Type B pancreatic cell (in vitro differentiated cells): ENCODE measurements at regions not wholly inside any gene's neighbourhood (a gene's known extent, or its start where the extent isn't known, plus 50 kb on each side); places are given as distances from the start of the nearest gene placed in this dataset.

Experiments
- DNase-seq: peaks from one replicate; pipeline ENCODE4 v3.0.0; 2021; ENCODE audit warnings: mixed read lengths; ENCODE audit not compliant: unreplicated experiment; ENCODE audit errors: extremely low spot score
- H3K27ac Mint-ChIP-seq: 2 replicates; pipeline ENCODE4 v1.8.0; 2021; ENCODE audit warnings: mild to moderate bottlenecking, mixed read lengths
- H3K27me3 Mint-ChIP-seq: 2 replicates; pipeline ENCODE4 v1.8.0; 2021; ENCODE audit warnings: mixed read lengths
- H3K36me3 Mint-ChIP-seq: 2 replicates; pipeline ENCODE4 v1.8.0; 2021; ENCODE audit warnings: mixed read lengths
- H3K4me1 Mint-ChIP-seq: one replicate; pipeline ENCODE4 v1.8.0; 2021; ENCODE audit warnings: mixed read lengths; ENCODE audit not compliant: unreplicated experiment
- H3K4me3 Mint-ChIP-seq: 2 replicates; pipeline ENCODE4 v1.8.0; 2021; ENCODE audit warnings: mild to moderate bottlenecking, mixed read lengths
- H3K9me3 Mint-ChIP-seq: 2 replicates; pipeline ENCODE4 v1.8.0; 2021; ENCODE audit warnings: mixed read lengths
- TF ChIP-seq, protein P1 (sequence below): fragments of 200-600 bp; sonication (generic); conservative IDR thresholded peaks from 2 replicates; pipeline ENCODE4 v1.5.0; 2021; ENCODE audit warnings: antibody characterized with exemption, mild to moderate bottlenecking

DNA sequence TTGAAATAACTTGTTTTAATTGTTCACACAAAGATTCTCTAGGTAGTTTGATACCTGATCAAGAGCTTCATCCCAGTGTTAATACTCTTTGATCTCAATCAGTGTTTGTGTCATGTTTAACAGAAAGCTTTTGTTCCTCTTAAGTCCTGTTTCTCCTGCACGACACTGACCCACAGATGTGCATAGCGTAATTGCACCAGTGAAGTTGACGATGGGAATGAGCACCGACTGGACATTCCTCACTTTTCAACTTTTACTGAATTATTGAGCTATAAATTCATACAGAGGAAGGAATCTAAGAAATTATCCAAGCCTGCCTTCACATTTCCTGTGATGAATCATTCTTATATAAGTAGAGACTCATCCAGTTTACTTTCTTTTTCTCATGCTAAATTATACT, 878.7 kb upstream of the TENM3 start:
- no peak overlapping the region for H3K4me3 Mint-ChIP-seq
- no peaks in the 10 kb centered on the region for H3K27me3 Mint-ChIP-seq
- peaks cover 6% of the 10 kb centered on the region for H3K4me1 Mint-ChIP-seq
- TF ChIP-seq, protein P1, sequence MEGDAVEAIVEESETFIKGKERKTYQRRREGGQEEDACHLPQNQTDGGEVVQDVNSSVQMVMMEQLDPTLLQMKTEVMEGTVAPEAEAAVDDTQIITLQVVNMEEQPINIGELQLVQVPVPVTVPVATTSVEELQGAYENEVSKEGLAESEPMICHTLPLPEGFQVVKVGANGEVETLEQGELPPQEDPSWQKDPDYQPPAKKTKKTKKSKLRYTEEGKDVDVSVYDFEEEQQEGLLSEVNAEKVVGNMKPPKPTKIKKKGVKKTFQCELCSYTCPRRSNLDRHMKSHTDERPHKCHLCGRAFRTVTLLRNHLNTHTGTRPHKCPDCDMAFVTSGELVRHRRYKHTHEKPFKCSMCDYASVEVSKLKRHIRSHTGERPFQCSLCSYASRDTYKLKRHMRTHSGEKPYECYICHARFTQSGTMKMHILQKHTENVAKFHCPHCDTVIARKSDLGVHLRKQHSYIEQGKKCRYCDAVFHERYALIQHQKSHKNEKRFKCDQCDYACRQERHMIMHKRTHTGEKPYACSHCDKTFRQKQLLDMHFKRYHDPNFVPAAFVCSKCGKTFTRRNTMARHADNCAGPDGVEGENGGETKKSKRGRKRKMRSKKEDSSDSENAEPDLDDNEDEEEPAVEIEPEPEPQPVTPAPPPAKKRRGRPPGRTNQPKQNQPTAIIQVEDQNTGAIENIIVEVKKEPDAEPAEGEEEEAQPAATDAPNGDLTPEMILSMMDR: no peak
- H3K27ac Mint-ChIP-seq: no peak overlapping the region
- no peak for DNase-seq
- H3K9me3 Mint-ChIP-seq: no peaks in the 10 kb centered on the region
- no peaks in the 10 kb centered on the region for H3K36me3 Mint-ChIP-seq

DNA sequence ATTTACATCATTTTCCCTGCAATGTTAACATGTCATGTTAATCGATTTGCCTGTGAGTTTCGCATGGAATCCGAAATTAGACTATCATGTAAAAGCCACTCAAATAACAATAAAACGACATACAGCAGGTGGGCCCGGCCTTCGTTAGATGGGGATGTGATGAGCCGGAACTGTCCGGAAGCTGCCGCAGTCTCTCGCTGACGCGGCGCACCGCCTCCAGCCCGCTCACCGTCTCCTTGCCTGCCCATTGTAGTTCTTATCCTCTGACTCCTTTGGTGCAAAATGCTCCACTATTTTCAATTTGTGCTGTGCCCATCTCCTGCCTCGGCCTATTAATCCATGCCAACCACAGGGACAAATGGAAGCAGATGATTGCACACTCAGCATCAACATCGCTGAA, 877.5 kb upstream of the TENM3 start:
- no peak overlapping the region for H3K27ac Mint-ChIP-seq
- H3K4me3 Mint-ChIP-seq: no peak overlapping the region
- no peaks in the 10 kb centered on the region for H3K9me3 Mint-ChIP-seq
- no peak for DNase-seq
- TF ChIP-seq, protein P1: no peak
- no peaks in the 10 kb centered on the region for H3K27me3 Mint-ChIP-seq
- no peaks in the 10 kb centered on the region for H3K36me3 Mint-ChIP-seq
- H3K4me1 Mint-ChIP-seq: peaks cover 6% of the 10 kb centered on the region

DNA sequence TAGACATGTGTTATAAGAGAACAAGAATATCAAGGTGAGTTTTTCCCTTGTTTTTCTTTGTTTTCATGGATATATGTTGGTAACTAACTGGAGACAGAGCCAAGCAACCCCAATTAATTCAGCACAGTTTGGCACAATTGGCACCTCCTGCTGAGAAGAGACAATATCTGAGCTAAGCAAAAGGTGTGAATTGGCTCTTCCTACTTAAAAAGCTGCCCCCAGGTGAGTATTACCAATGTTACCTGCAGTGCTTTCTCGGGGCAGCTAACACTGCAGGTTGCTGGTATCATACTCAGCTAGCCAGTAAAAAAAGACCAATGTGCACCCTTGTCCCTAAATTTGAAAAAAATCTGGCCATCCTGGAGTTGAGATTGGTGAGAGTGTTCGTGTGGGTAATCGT, 871.2 kb upstream of the TENM3 start:
- TF ChIP-seq, protein P1: no peak
- Mint-ChIP-seq H3K4me1 (peaks cover 4% of the 10 kb centered on the region), H3K36me3 (no peaks in the 10 kb centered on the region), H3K27me3 (no peaks in the 10 kb centered on the region), H3K9me3 (no peaks in the 10 kb centered on the region), H3K27ac (no peak overlapping the region), H3K4me3 (no peak overlapping the region)
- no peak for DNase-seq

DNA sequence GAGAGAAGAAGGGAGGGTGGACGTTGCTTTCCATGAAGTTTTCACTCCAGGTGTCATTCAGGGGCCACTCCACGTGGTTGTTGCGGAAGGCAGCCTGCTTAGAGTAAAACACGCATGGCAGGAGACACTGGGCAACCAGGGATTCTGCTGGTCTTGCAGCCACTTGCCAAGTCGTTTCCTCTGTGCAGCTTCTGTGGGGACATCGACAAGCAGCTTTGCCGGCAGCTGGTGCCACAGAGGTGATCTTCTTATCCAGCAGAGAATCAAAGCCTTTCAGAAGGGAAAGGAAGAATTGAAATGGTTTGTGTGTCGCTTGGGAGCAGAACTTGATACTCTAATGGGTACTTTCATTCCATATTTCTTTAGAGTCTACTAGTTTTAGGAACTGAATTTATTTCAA, 867.1 kb upstream of the TENM3 start:
- TF ChIP-seq, protein P1: no peak
- H3K4me3 Mint-ChIP-seq: no peak overlapping the region
- no peak overlapping the region for H3K27ac Mint-ChIP-seq
- no peaks in the 10 kb centered on the region for H3K9me3 Mint-ChIP-seq
- no peaks in the 10 kb centered on the region for H3K36me3 Mint-ChIP-seq
- peaks cover 4% of the 10 kb centered on the region for H3K4me1 Mint-ChIP-seq
- H3K27me3 Mint-ChIP-seq: no peaks in the 10 kb centered on the region
- DNase-seq: no peak

DNA sequence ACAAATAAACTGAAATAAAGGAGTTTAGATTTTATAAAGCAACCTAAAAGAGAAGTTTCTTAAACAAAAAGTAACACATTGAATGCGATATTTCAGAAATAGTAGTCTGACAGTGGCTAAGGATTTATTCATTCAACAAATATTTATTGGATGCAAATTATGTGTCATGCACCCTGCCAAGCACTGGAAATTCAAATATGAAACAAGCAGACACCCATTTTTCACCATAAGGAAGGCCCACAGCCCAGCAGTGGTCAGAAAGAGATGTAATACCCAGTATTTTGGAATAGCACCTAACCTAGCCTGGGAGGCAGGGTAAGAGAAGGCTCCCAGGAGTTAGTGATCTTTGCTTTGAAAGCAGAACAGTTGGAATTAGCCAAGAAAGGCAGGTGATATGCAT, 855.1 kb upstream of the TENM3 start:
- DNase-seq: no peak
- Mint-ChIP-seq H3K27ac (no peak overlapping the region), H3K9me3 (no peaks in the 10 kb centered on the region), H3K4me1 (no peaks in the 10 kb centered on the region), H3K27me3 (no peaks in the 10 kb centered on the region), H3K4me3 (no peak overlapping the region), H3K36me3 (no peaks in the 10 kb centered on the region)
- TF ChIP-seq, protein P1: no peak

DNA sequence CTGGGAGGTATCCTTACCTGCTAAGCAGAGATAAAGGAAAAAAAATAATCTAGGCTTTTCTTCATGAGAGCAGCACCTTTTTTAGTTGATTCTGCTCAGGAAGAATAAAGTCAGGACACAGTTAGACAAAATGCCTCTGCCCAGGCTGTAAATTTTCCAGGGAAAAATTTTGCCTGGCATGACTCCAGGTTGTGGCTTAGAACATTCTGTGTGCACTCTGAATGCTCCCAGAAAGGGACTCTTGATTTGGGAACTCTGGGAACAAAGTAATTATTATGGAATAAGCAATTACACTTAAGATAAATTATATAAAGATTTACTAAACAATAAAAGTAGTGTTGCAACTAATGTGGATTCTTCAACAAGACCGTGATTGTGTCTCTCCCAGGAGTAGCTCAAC, 826.2 kb upstream of the TENM3 start:
- H3K27ac Mint-ChIP-seq: no peak overlapping the region
- no peaks in the 10 kb centered on the region for H3K27me3 Mint-ChIP-seq
- H3K4me3 Mint-ChIP-seq: no peak overlapping the region
- DNase-seq: no peak
- no peaks in the 10 kb centered on the region for H3K36me3 Mint-ChIP-seq
- TF ChIP-seq, protein P1: no peak
- peaks cover 3% of the 10 kb centered on the region for H3K9me3 Mint-ChIP-seq
- peaks cover 6% of the 10 kb centered on the region for H3K4me1 Mint-ChIP-seq
